HEK293 (cell line): ENCODE measurements at regions not wholly inside any gene's neighbourhood (a gene's known extent, or its start where the extent isn't known, plus 50 kb on each side); places are given as distances from the start of the nearest gene placed in this dataset.

Experiments
- CTCF ChIA-PET: fragments of 350-600 bp; formaldehyde crosslinking; extraction: SDS; loops from one replicate; lab custom pipeline; 2021; ENCODE audit warnings: antibody characterized with exemption; lab: Yijun Ruan, JAX
- POLR2A ChIA-PET: fragments of 300-600 bp; formaldehyde crosslinking; extraction: SDS; loops from one replicate; lab custom pipeline; 2020; ENCODE audit warnings: antibody characterized with exemption, inconsistent platforms; lab: Yijun Ruan, JAX
- H3K27ac ChIP-seq: fragments of 200-500 bp; sonication (Bioruptor generic); 2 replicates; pipeline ENCODE4 v1.5.1; 2014; ENCODE audit warnings: low read depth, low read length, control low read depth, inconsistent platforms; ENCODE audit errors: extremely low read depth
- H3K36me3 ChIP-seq, 2 experiments: fragments of 200-500 bp in 1 of 2; sonication (Bioruptor generic) in 1 of 2; 1 replicate in 1 of 2; 2 replicates in 1 of 2; pipeline ENCODE4 v1.5.1; 2014 to 2017; ENCODE audit warnings: inconsistent platforms in 2 of 2, low read length in 2 of 2; ENCODE audit not compliant: control insufficient read depth in 2 of 2, insufficient read depth in 1 of 2
- H3K4me1 ChIP-seq: fragments of 200-500 bp; sonication (Bioruptor generic); 2 replicates; pipeline ENCODE4 v1.5.1; 2014; ENCODE audit warnings: mild to moderate bottlenecking, low read length, inconsistent platforms; ENCODE audit not compliant: control insufficient read depth, insufficient read depth
- H3K4me3 ChIP-seq: 2 replicates; pipeline ENCODE4 v1.5.1; 2011; ENCODE audit warnings: low read depth, mild to moderate bottlenecking, control low read depth, low read length, moderate library complexity
- H3K9me3 ChIP-seq: fragments of 200-500 bp; sonication (Bioruptor generic); 2 replicates; pipeline ENCODE4 v1.5.1; 2014; ENCODE audit warnings: low read depth, low read length, inconsistent platforms; ENCODE audit not compliant: control insufficient read depth, insufficient read depth
- ELK4 ChIP-seq: IDR thresholded peaks from 2 replicates; pipeline ENCODE4 v1.6.1; 2011; ENCODE audit warnings: mild to moderate bottlenecking, low read depth, low read length, borderline replicate concordance
- HOXC10 ChIP-seq: sonication (generic); formaldehyde crosslinking; IDR thresholded peaks from 2 replicates; pipeline ENCODE4 v1.8.1; 2023; ENCODE audit warnings: mild to moderate bottlenecking, missing genetic modification reagents
- KLF17 ChIP-seq: fragments of 450-650 bp; formaldehyde crosslinking; IDR thresholded peaks from 2 replicates; pipeline ENCODE4 v1.5.1; 2016; ENCODE audit warnings: missing biosample characterization, missing genetic modification characterization
- SCRT2 ChIP-seq: fragments of 450-650 bp; formaldehyde crosslinking; IDR thresholded peaks from 2 replicates; pipeline ENCODE4 v1.5.1; 2016; ENCODE audit warnings: missing biosample characterization, missing genetic modification characterization
- YY2 ChIP-seq: fragments of 450-650 bp; formaldehyde crosslinking; IDR thresholded peaks from 2 replicates; pipeline ENCODE4 v1.5.1; 2016; ENCODE audit warnings: missing biosample characterization, missing genetic modification characterization
- ZBTB1 ChIP-seq: fragments of 450-650 bp; formaldehyde crosslinking; IDR thresholded peaks from 2 replicates; pipeline ENCODE4 v1.5.1; 2016; ENCODE audit warnings: missing biosample characterization, missing genetic modification characterization
- ZNF132 ChIP-seq: fragments of 450-650 bp; formaldehyde crosslinking; IDR thresholded peaks from 2 replicates; pipeline ENCODE4 v1.5.1; 2017; ENCODE audit warnings: missing biosample characterization, missing genetic modification characterization, borderline replicate concordance
- ZNF211 ChIP-seq: fragments of 450-650 bp; formaldehyde crosslinking; IDR thresholded peaks from 2 replicates; pipeline ENCODE4 v1.5.1; 2016; ENCODE audit warnings: low read depth, missing biosample characterization, missing genetic modification characterization
- ZNF26 ChIP-seq: fragments of 450-650 bp; formaldehyde crosslinking; IDR thresholded peaks from 2 replicates; pipeline ENCODE4 v1.5.1; 2016; ENCODE audit warnings: missing biosample characterization, missing genetic modification characterization
- ZNF280D ChIP-seq: fragments of 450-650 bp; formaldehyde crosslinking; IDR thresholded peaks from 2 replicates; pipeline ENCODE4 v1.5.1; 2016; ENCODE audit warnings: missing biosample characterization, missing genetic modification characterization
- ZNF391 ChIP-seq: fragments of 450-650 bp; formaldehyde crosslinking; IDR thresholded peaks from 2 replicates; pipeline ENCODE4 v1.5.1; 2016; ENCODE audit warnings: low read depth, missing biosample characterization, missing genetic modification characterization, borderline replicate concordance
- ZNF416 ChIP-seq: fragments of 450-650 bp; formaldehyde crosslinking; IDR thresholded peaks from 2 replicates; pipeline ENCODE4 v1.5.1; 2016; ENCODE audit warnings: missing biosample characterization, missing genetic modification characterization
- ZNF514 ChIP-seq: fragments of 450-650 bp; formaldehyde crosslinking; IDR thresholded peaks from 2 replicates; pipeline ENCODE4 v1.5.1; 2016; ENCODE audit warnings: missing biosample characterization, missing genetic modification characterization
- ZNF654 ChIP-seq: fragments of 450-650 bp; formaldehyde crosslinking; IDR thresholded peaks from 2 replicates; pipeline ENCODE4 v1.5.1; 2016; ENCODE audit warnings: low read depth, missing biosample characterization, missing genetic modification characterization
- ZNF664 ChIP-seq: fragments of 450-650 bp; formaldehyde crosslinking; IDR thresholded peaks from 2 replicates; pipeline ENCODE4 v1.5.1; 2016; ENCODE audit warnings: missing biosample characterization, missing genetic modification characterization
- ZSCAN18 ChIP-seq: fragments of 450-650 bp; formaldehyde crosslinking; IDR thresholded peaks from 2 replicates; pipeline ENCODE4 v1.5.1; 2016; ENCODE audit warnings: missing biosample characterization, missing genetic modification characterization

GRCh38 chr11:127157225-127157624 lies 156.7 kb upstream of the KIRREL3 start (continued):
- TF ChIP-seq ELK4 = no peak
- TF ChIP-seq HOXC10 (CRISPR knock-in tag) = no peak
- no peak for TF ChIP-seq ZNF391 (tag by site-specific recombination)
- TF ChIP-seq SCRT2 (tag by site-specific recombination) = no peak
- no peak for TF ChIP-seq KLF17 (tag by site-specific recombination)
- TF ChIP-seq YY2 (tag by site-specific recombination) = no peak
- no peak for TF ChIP-seq ZBTB1
- no peak for TF ChIP-seq ZSCAN18 (tag by site-specific recombination)

GRCh38 chr11:127149410-127149809 lies 148.8 kb upstream of the KIRREL3 start:
- H3K4me1 ChIP-seq = no peaks in the 10 kb centered on the region
- no peaks in the 10 kb centered on the region for H3K9me3 ChIP-seq
- no peaks in the 10 kb centered on the region for H3K36me3 ChIP-seq
- H3K4me3 ChIP-seq = no peak overlapping the region
- POLR2A ChIA-PET = no interaction called here
- TF ChIP-seq ZNF132 (tag by site-specific recombination) (no peak), ZNF416 (tag by site-specific recombination) (no peak), ZNF664 (no peak), ZNF280D (tag by site-specific recombination) (no peak), ZNF211 (no peak), ZNF654 (tag by site-specific recombination) (no peak), ZNF26 (tag by site-specific recombination) (no peak), ELK4 (no peak), ZBTB1 (no peak), ZNF514 (tag by site-specific recombination) (no peak), HOXC10 (CRISPR knock-in tag) (no peak)
- no peak overlapping the region for H3K27ac ChIP-seq
- CTCF ChIA-PET = no interaction called here
